GM23338 (cell line): ENCODE measurements at regions not wholly inside any gene's neighbourhood (a gene's known extent, or its start where the extent isn't known, plus 50 kb on each side); places are given as distances from the start of the nearest gene placed in this dataset.

ENCODE experiments used
- ATAC-seq: fragments of 200-7000 bp; cut with Tn5 transposase; 3 replicates; pipeline ENCODE4 v1.9.1; 2020
- DNase-seq: peaks from one replicate; pipeline ENCODE4 v3.0.0-alpha.2; 2015; ENCODE audit warnings: low spot score
- H2AFZ ChIP-seq: fragments of 200-600 bp; sonication (generic); 2 replicates; pipeline ENCODE4 v1.8.0; 2016; ENCODE audit warnings: antibody characterized with exemption, mild to moderate bottlenecking, moderate library complexity
- H3F3A ChIP-seq: fragments of 200-600 bp; sonication (generic); replicated peaks from 2 replicates; pipeline ENCODE4 v1.8.0; 2017; ENCODE audit warnings: antibody characterized with exemption, mixed run types, low read depth
- H3K27ac ChIP-seq: fragments of 200-600 bp; sonication (generic); 2 replicates; pipeline ENCODE4 v1.6.1; 2016; ENCODE audit warnings: low read depth
- H3K27me3 ChIP-seq: fragments of 200-600 bp; sonication (generic); 2 replicates; pipeline ENCODE4 v1.8.0; 2016; ENCODE audit warnings: mild to moderate bottlenecking, mixed run types, moderate library complexity; ENCODE audit not compliant: insufficient read depth
- H3K36me3 ChIP-seq: fragments of 200-600 bp; sonication (generic); 2 replicates; pipeline ENCODE4 v1.8.0; 2016; ENCODE audit warnings: mild to moderate bottlenecking; ENCODE audit not compliant: insufficient read depth
- H3K4me1 ChIP-seq: fragments of 200-600 bp; sonication (generic); 2 replicates; pipeline ENCODE4 v1.8.0; 2016; ENCODE audit warnings: mild to moderate bottlenecking, moderate library complexity; ENCODE audit not compliant: insufficient read depth
- H3K4me2 ChIP-seq: fragments of 200-600 bp; sonication (generic); 2 replicates; pipeline ENCODE4 v1.7.1; 2017; ENCODE audit warnings: mixed run types
- H3K4me3 ChIP-seq: fragments of 200-600 bp; sonication (generic); 2 replicates; pipeline ENCODE4 v1.6.1; 2016; ENCODE audit warnings: mixed run types
- H3K79me2 ChIP-seq: fragments of 200-600 bp; sonication (generic); replicated peaks from 2 replicates; pipeline ENCODE4 v1.8.0; 2017; ENCODE audit warnings: mild to moderate bottlenecking; ENCODE audit not compliant: insufficient read depth
- H3K9me2 ChIP-seq: fragments of 200-600 bp; sonication (generic); 2 replicates; pipeline ENCODE4 v1.8.0; 2017; ENCODE audit not compliant: insufficient read depth
- H4K20me1 ChIP-seq: fragments of 200-600 bp; sonication (generic); replicated peaks from 2 replicates; pipeline ENCODE4 v1.8.0; 2017; ENCODE audit warnings: mild to moderate bottlenecking; ENCODE audit not compliant: insufficient read depth
- H3K27ac Mint-ChIP-seq: 2 replicates; pipeline ENCODE4 v1.8.0; 2020; ENCODE audit warnings: inconsistent platforms, mild to moderate bottlenecking, moderate library complexity, mixed read lengths
- H3K27me3 Mint-ChIP-seq: 3 replicates; pipeline ENCODE4 v1.8.0; 2022; ENCODE audit warnings: low read depth, mild to moderate bottlenecking, moderate library complexity, mixed read lengths, inconsistent platforms; ENCODE audit not compliant: insufficient read depth, poor library complexity
- H3K36me3 Mint-ChIP-seq: 3 replicates; pipeline ENCODE4 v1.8.0; 2021; ENCODE audit warnings: low read depth, mild to moderate bottlenecking, inconsistent platforms, moderate library complexity, mixed read lengths
- H3K4me1 Mint-ChIP-seq: 3 replicates; pipeline ENCODE4 v1.8.0; 2020; ENCODE audit warnings: mild to moderate bottlenecking, inconsistent platforms, mixed read lengths
- H3K4me3 Mint-ChIP-seq: 3 replicates; pipeline ENCODE4 v1.8.0; 2021; ENCODE audit warnings: moderate library complexity, mild to moderate bottlenecking, inconsistent platforms, mixed read lengths
- H3K9me3 Mint-ChIP-seq: 3 replicates; pipeline ENCODE4 v1.8.0; 2020; ENCODE audit warnings: moderate library complexity, mild to moderate bottlenecking, inconsistent platforms, mixed read lengths
- CREB1 ChIP-seq: fragments of 250-450 bp; sonication (Bioruptor Pico); IDR thresholded peaks from 2 replicates; pipeline ENCODE4 v1.5.0; 2020; ENCODE audit warnings: low read depth, mild to moderate bottlenecking, moderate library complexity
- CTCF ChIP-seq, 2 experiments: fragments of 200-600 bp in 1 of 2; sonication (generic) in 1 of 2; conservative IDR thresholded peaks; 2 replicates each; pipeline versions ENCODE4 v1.5.1 to v1.6.1; 2016 to 2017; ENCODE audit warnings: antibody characterized with exemption in 2 of 2, low read depth in 2 of 2, mild to moderate bottlenecking in 2 of 2, moderate library complexity in 1 of 2
- ETS1 ChIP-seq: IDR thresholded peaks from 2 replicates; pipeline ENCODE4 v1.6.1; 2016; ENCODE audit warnings: antibody characterized with exemption
- EZH2 ChIP-seq: fragments of 200-600 bp; sonication (generic); IDR thresholded peaks from one replicate; pipeline ENCODE4 v1.8.0; 2017; ENCODE audit warnings: antibody characterized with exemption, mild to moderate bottlenecking, low read depth; ENCODE audit not compliant: unreplicated experiment
- EZH2phosphoT487 ChIP-seq: fragments of 200-600 bp; sonication (generic); IDR thresholded peaks from one replicate; pipeline ENCODE4 v1.8.1; 2018; ENCODE audit warnings: antibody characterized with exemption; ENCODE audit not compliant: unreplicated experiment
- JUNB ChIP-seq: IDR thresholded peaks from one replicate; pipeline ENCODE4 v1.6.1; 2016; ENCODE audit warnings: antibody characterized with exemption; ENCODE audit not compliant: unreplicated experiment
- REST ChIP-seq: IDR thresholded peaks from one replicate; pipeline ENCODE4 v1.6.1; 2018; ENCODE audit warnings: antibody characterized with exemption; ENCODE audit not compliant: unreplicated experiment
- ZNF114 ChIP-seq: fragments of 250-450 bp; sonication (Bioruptor Pico); IDR thresholded peaks from 2 replicates; pipeline ENCODE4 v1.5.0; 2020; ENCODE audit warnings: mild to moderate bottlenecking, moderate library complexity
- ZNF331 ChIP-seq: fragments of 250-450 bp; sonication (Bioruptor Pico); IDR thresholded peaks from 2 replicates; pipeline ENCODE4 v1.5.0; 2020; ENCODE audit warnings: low read depth, mild to moderate bottlenecking, moderate library complexity
- ZNF462 ChIP-seq: fragments of 250-450 bp; sonication (Bioruptor Pico); IDR thresholded peaks from 2 replicates; pipeline ENCODE4 v1.5.0; 2020; ENCODE audit warnings: mild to moderate bottlenecking, moderate library complexity

DNA sequence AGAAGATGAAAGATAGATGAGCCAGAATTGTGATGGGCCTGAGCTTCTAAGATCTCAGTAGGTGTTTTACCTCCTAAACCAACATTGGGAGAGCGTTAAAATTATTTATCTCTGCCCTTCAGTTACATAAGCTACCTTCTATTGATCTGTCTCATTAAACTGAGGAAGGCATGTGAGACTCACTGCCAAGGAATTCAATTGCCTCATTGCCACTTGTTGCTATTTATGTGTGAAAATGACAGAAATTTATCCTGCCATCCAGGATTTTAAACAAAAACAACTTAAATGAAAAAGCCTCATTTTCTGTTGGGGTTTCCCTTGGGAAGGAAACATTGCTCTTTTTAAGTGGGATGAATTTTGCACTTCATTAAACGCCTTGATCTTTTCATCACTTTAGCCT, 78.7 kb upstream of the RUNX1 start (continued):
- no peak for TF ChIP-seq EZH2phosphoT487
- TF ChIP-seq ZNF331 (CRISPR knock-in tag): no peak
- TF ChIP-seq ETS1: no peak
- no peak for TF ChIP-seq CTCF (conservative IDR thresholded peaks at IDR 0.05; ENCODE audit: low read depth in 2 of 2)
- no peak for TF ChIP-seq EZH2
- no peak for TF ChIP-seq ZNF114 (CRISPR knock-in tag)

DNA sequence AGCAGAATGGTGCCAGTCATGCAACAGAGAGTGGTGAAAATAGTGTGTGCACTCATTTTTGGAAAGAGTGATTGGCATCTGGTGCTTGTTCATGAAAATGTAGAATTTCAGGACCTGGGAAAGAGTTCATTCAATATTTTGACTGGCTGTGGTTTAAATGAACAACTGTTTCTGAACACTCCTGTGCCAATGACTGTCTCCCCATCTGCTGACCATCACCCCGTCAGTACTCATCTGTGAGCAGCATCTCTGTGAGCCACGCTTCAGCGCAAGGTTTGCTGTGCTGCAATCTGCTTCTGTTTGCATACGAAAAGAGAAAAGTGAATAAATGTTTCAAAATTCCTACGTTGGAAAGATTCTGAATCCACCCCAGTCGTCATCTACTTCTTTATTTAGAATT, 77.9 kb upstream of the RUNX1 start:
- ATAC-seq (no peak), DNase-seq (no peak)
- H3K27me3 ChIP-seq: no peaks in the 10 kb centered on the region
- TF ChIP-seq ZNF462 (CRISPR knock-in tag): no peak
- TF ChIP-seq JUNB: no peak
- TF ChIP-seq REST: no peak
- TF ChIP-seq EZH2: no peak
- no peak for TF ChIP-seq ZNF331 (CRISPR knock-in tag)
- TF ChIP-seq CREB1: no peak
- H3K79me2 ChIP-seq: no peaks in the 10 kb centered on the region
- H3K4me1 ChIP-seq: peaks cover 12% of the 10 kb centered on the region
- peak overlapping the region; percentile 35; the same call in 1 of the 2 replicates for H2AFZ ChIP-seq
- H3K27ac Mint-ChIP-seq: no peak overlapping the region
- no peaks in the 10 kb centered on the region for H4K20me1 ChIP-seq
- H3K27ac ChIP-seq: no peak overlapping the region
- H3K4me3 ChIP-seq: no peak overlapping the region
- H3F3A ChIP-seq: no peaks in the 10 kb centered on the region
- H3K4me2 ChIP-seq: 0 out of 2 replicates have a peak overlapping the region, but pooled peaks have one; percentile 13
- H3K9me3 Mint-ChIP-seq: peaks cover 9% of the 10 kb centered on the region; the same call in 2 of the 3 replicates
- no peaks in the 10 kb centered on the region for H3K36me3 ChIP-seq
- peaks cover 5% of the 10 kb centered on the region; the same call in 1 of the 3 replicates for H3K36me3 Mint-ChIP-seq
- no peak overlapping the region for H3K4me3 Mint-ChIP-seq
- H3K9me2 ChIP-seq: peaks cover 7% of the 10 kb centered on the region
- no peaks in the 10 kb centered on the region for H3K27me3 Mint-ChIP-seq
- H3K4me1 Mint-ChIP-seq: peaks cover 11% of the 10 kb centered on the region
